ENCODE measurements at regions not wholly inside any gene's neighbourhood (a gene's known extent, or its start where the extent isn't known, plus 50 kb on each side); places are given as distances from the start of the nearest gene placed in this dataset.

DNA sequence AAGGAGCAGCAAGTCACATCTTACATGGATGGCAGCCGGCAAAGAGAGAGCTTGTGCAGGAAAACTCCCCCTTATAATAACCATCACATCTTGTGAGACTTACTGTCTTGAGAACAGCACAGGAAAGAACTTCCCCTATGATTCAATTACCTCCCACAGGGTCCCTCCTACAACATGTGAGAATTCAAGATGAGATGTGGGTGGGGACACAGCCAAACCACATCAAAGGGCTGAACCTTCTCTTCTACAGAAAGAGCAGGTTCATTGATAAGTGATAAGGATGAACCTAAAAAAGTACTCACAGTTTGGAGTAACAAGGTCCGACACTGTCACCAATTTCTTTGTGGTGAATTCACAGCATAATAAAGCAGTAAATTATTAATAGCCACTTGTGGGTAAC, 422.2 kb upstream of the FSIP2 start:
- Histone ChIP-seq H3K9me3 (no peaks in the 10 kb centered on the region), H3K27ac (no peak overlapping the region), H3K4me1 (peaks cover 8% of the 10 kb centered on the region), H3K27me3 (no peaks in the 10 kb centered on the region), H3K4me3 (no peak overlapping the region), H3K36me3 (replicated peaks in 1 of 2; ENCODE audit: insufficient read depth in 1 of 2, low read depth in 2 of 2) (no peaks in the 10 kb centered on the region)
- intact Hi-C loops (cut with DNase I): no loop called here
- ATAC-seq (no peak), DNase-seq (no peak)
- whole genome bisulfite sequencing, 2 donors: 43 to 53% methylated on average over 2 of the region's 2 CpGs
- no peak for TF ChIP-seq POLR2A (IDR thresholded peaks at IDR 0.05)
- TF ChIP-seq, protein P1, sequence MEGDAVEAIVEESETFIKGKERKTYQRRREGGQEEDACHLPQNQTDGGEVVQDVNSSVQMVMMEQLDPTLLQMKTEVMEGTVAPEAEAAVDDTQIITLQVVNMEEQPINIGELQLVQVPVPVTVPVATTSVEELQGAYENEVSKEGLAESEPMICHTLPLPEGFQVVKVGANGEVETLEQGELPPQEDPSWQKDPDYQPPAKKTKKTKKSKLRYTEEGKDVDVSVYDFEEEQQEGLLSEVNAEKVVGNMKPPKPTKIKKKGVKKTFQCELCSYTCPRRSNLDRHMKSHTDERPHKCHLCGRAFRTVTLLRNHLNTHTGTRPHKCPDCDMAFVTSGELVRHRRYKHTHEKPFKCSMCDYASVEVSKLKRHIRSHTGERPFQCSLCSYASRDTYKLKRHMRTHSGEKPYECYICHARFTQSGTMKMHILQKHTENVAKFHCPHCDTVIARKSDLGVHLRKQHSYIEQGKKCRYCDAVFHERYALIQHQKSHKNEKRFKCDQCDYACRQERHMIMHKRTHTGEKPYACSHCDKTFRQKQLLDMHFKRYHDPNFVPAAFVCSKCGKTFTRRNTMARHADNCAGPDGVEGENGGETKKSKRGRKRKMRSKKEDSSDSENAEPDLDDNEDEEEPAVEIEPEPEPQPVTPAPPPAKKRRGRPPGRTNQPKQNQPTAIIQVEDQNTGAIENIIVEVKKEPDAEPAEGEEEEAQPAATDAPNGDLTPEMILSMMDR (IDR thresholded peaks at IDR 0.05): no peak

DNA sequence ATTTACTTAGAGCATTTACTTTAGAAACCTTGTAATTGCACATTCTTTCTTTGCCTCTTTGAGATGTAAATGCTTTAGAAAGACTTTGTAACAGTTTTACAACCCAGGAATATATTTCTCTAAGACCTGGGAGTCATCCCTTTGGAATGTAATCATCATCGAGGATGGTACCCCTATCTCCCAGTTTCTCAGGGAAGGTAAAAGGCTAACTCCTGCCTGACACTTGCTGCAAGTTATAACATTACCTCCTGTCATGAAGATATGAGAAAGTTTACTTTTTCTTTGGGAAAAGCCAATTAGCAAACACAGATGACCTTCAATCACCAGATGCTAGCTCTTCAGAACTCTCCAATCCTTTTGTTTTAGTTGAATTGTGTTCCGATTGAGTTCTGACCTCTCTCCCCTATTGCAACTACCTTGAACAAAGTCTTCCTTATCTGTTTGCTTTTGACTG, 420.3 kb upstream of the FSIP2 start:
- intact Hi-C loops (cut with DNase I): no loop called here
- no peak overlapping the region for H3K4me3 ChIP-seq
- H3K27me3 ChIP-seq: no peaks in the 10 kb centered on the region
- no peaks in the 10 kb centered on the region for H3K36me3 ChIP-seq (replicated peaks in 1 of 2; ENCODE audit: insufficient read depth in 1 of 2, low read depth in 2 of 2)
- H3K4me1 ChIP-seq: peaks cover 8% of the 10 kb centered on the region
- no peaks in the 10 kb centered on the region for H3K9me3 ChIP-seq
- no peak for TF ChIP-seq POLR2A (IDR thresholded peaks at IDR 0.05)
- TF ChIP-seq, protein P1 (IDR thresholded peaks at IDR 0.05): no peak
- DNase-seq: no peak
- H3K27ac ChIP-seq: no peak overlapping the region
- WGBS, 2 donors: 15 to 17% methylated on average over 2 of the region's 2 CpGs
- ATAC-seq: no peak

DNA sequence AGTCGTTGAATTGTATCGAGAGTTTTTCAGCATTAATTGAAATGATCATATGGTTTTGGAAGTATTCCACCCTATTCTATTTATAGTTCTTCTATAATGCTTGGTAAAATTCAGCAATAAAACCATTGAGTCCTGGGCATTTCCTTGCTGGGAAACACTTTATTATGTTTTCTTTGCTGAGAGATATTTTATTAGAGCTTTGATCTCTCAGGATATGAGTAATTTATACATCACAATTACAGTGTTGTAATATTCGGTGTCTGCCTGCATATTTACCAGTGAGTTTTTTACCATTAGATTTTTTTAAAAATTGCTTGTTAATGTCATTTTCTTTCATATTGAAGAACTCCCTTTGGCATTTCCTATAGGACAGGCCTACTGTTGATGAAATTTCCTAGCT, 402.7 kb upstream of the FSIP2 start:
- Histone ChIP-seq H3K9me3 (no peaks in the 10 kb centered on the region), H3K4me1 (no peaks in the 10 kb centered on the region), H3K27me3 (no peaks in the 10 kb centered on the region), H3K4me3 (no peak overlapping the region), H3K36me3 (replicated peaks in 1 of 2; ENCODE audit: insufficient read depth in 1 of 2, low read depth in 2 of 2) (no peaks in the 10 kb centered on the region), H3K27ac (no peak overlapping the region)
- 80 to 84% methylated on average over 3 of the region's 3 CpGs for WGBS, 2 donors
- ATAC-seq: no peak
- TF ChIP-seq POLR2A (IDR thresholded peaks at IDR 0.05): no peak
- TF ChIP-seq, protein P1 (IDR thresholded peaks at IDR 0.05): no peak
- DNase-seq: no peak
- intact Hi-C loops (cut with DNase I): no loop called here

DNA sequence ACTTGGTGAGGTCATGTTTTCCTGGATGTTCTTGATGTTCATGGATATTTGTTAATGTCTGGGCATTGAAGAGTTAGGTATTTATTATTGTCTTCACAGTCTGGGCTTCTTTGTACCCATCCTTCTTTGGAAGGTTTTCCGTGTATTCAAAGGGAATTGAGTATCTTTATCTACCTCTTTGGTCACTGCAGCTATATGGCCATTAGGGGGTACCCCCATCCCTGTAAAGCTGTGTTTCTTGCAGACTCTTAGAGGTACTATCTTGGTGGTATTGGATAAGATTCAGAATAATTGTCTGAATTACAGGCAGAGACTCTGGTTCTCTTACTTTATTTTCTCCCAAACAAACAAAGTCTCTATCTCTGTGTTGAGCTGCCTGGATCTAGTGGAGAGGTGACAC, 401.6 kb upstream of the FSIP2 start:
- H3K4me3 ChIP-seq: no peak overlapping the region
- intact Hi-C loops (cut with DNase I): no loop called here
- no peak for TF ChIP-seq POLR2A (IDR thresholded peaks at IDR 0.05)
- TF ChIP-seq, protein P1 (IDR thresholded peaks at IDR 0.05): no peak
- no peaks in the 10 kb centered on the region for H3K9me3 ChIP-seq
- no peak for ATAC-seq
- no peaks in the 10 kb centered on the region for H3K36me3 ChIP-seq (replicated peaks in 1 of 2; ENCODE audit: insufficient read depth in 1 of 2, low read depth in 2 of 2)
- no peaks in the 10 kb centered on the region for H3K27me3 ChIP-seq
- no peaks in the 10 kb centered on the region for H3K4me1 ChIP-seq
- WGBS, 2 donors: 63 to 74% methylated on average over 1 of the region's 1 CpG
- no peak for DNase-seq
- no peak overlapping the region for H3K27ac ChIP-seq

DNA sequence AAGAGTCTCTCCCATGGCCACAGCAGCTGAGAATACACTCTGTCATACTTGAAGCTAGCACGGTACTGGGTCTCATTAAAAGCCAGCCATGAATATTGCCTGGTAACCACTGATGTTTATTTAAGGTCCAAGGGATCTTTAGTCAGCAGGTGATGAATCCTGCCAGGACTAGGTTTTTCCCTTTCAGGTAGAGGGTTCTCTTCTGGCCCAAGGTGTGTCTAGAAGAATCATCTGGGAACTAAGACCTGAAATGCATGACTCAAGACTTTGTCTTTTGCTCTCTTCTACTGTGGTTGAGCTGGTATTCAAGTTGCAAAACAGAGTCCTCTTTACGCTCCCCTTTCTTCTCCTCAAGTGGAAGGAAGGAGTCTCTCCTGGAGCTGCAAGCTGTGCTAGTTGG, 400.5 kb upstream of the FSIP2 start:
- H3K9me3 ChIP-seq: no peaks in the 10 kb centered on the region
- H3K36me3 ChIP-seq (replicated peaks in 1 of 2; ENCODE audit: insufficient read depth in 1 of 2, low read depth in 2 of 2): no peaks in the 10 kb centered on the region
- no peaks in the 10 kb centered on the region for H3K4me1 ChIP-seq
- ATAC-seq: no peak
- 87 to 88% methylated on average over 2 of the region's 2 CpGs for WGBS, 2 donors
- H3K4me3 ChIP-seq: no peak overlapping the region
- no peak for DNase-seq
- H3K27me3 ChIP-seq: no peaks in the 10 kb centered on the region
- intact Hi-C loops (cut with DNase I): no loop called here
- no peak for TF ChIP-seq POLR2A (IDR thresholded peaks at IDR 0.05)
- TF ChIP-seq, protein P1 (IDR thresholded peaks at IDR 0.05): no peak
- H3K27ac ChIP-seq: no peak overlapping the region

Data from body of pancreas (tissue), 4 donors.